Neural cell (in vitro differentiated cells): ENCODE measurements at regions not wholly inside any gene's neighbourhood (a gene's known extent, or its start where the extent isn't known, plus 50 kb on each side); places are given as distances from the start of the nearest gene placed in this dataset.

Experiments
- H2AFZ ChIP-seq: fragments of 200-600, 300-800 bp; sonication (generic), shearing (Covaris generic); 2 replicates; pipeline ENCODE4 v1.6.0; 2014; ENCODE audit warnings: low read depth, mild to moderate bottlenecking, antibody characterized with exemption, low read length, moderate library complexity
- H3F3A ChIP-seq: fragments of 200-600 bp; shearing (Covaris generic); 2 replicates; pipeline ENCODE4 v1.6.1; 2016; ENCODE audit warnings: mild to moderate bottlenecking, moderate library complexity, mixed read lengths, antibody characterized with exemption, low read length; ENCODE audit not compliant: insufficient read depth, poor library complexity, severe bottlenecking
- H3K27ac ChIP-seq: fragments of 200-600, 300-800 bp; sonication (generic), shearing (Covaris generic); 2 replicates; pipeline ENCODE4 v1.5.1; 2014; ENCODE audit warnings: mild to moderate bottlenecking, low read length, moderate library complexity
- H3K27me3 ChIP-seq: fragments of 300-800, 200-600 bp; sonication (generic), shearing (Covaris generic); 2 replicates; pipeline ENCODE4 v1.6.0; 2014; ENCODE audit warnings: mild to moderate bottlenecking, low read depth, low read length, moderate library complexity; ENCODE audit not compliant: insufficient read depth
- H3K36me3 ChIP-seq: fragments of 300-800, 200-600 bp; sonication (generic), shearing (Covaris generic); 2 replicates; pipeline ENCODE4 v1.5.1; 2014; ENCODE audit warnings: mild to moderate bottlenecking, antibody characterized with exemption, low read length, moderate library complexity; ENCODE audit not compliant: insufficient read depth
- H3K4me2 ChIP-seq: fragments of 300-800, 200-600 bp; sonication (generic), shearing (Covaris generic); 2 replicates; pipeline ENCODE4 v1.6.0; 2014; ENCODE audit warnings: mild to moderate bottlenecking, low read length
- H3K4me3 ChIP-seq: fragments of 300-800, 200-600 bp; sonication (generic), shearing (Covaris generic); 2 replicates; pipeline ENCODE4 v1.5.1; 2014; ENCODE audit warnings: mild to moderate bottlenecking, low read length, moderate library complexity
- H3K79me2 ChIP-seq: fragments of 200-600 bp; shearing (Covaris generic); replicated peaks from 2 replicates; pipeline ENCODE4 v1.6.0; 2014; ENCODE audit warnings: mild to moderate bottlenecking, low read length, moderate library complexity; ENCODE audit not compliant: insufficient read depth
- H3K9ac ChIP-seq: fragments of 300-800, 200-600 bp; sonication (generic), shearing (Covaris generic); 2 replicates; pipeline ENCODE4 v1.6.1; 2016; ENCODE audit warnings: mild to moderate bottlenecking, low read length, mixed read lengths
- H3K9me2 ChIP-seq: fragments of 200-600 bp; shearing (Covaris generic); 2 replicates; pipeline ENCODE4 v1.6.1; 2016; ENCODE audit warnings: mild to moderate bottlenecking, low read length, mixed read lengths; ENCODE audit not compliant: insufficient read depth
- H3K9me3 ChIP-seq: fragments of 200-600, 300-800 bp; sonication (generic), shearing (Covaris generic); 2 replicates; pipeline ENCODE4 v1.6.1; 2016; ENCODE audit warnings: mild to moderate bottlenecking, mixed run types, low read length, moderate library complexity, mixed read lengths
- H4K20me1 ChIP-seq: fragments of 200-600 bp; shearing (Covaris generic); 2 replicates; pipeline ENCODE4 v1.6.1; 2016; ENCODE audit warnings: mild to moderate bottlenecking, mixed run types; ENCODE audit not compliant: insufficient read depth
- CTCF ChIP-seq: fragments of 450-650 bp; IDR thresholded peaks from 2 replicates; pipeline ENCODE4 v1.5.1; 2014; ENCODE audit warnings: antibody characterized with exemption, mild to moderate bottlenecking, moderate library complexity; ENCODE audit not compliant: poor library complexity, severe bottlenecking
- EP300 ChIP-seq: fragments of 450-650 bp; conservative IDR thresholded peaks from 2 replicates; pipeline ENCODE4 v1.6.1; 2014; ENCODE audit warnings: antibody characterized with exemption, mild to moderate bottlenecking, moderate library complexity; ENCODE audit not compliant: poor library complexity, severe bottlenecking
- EZH2 ChIP-seq: fragments of 200-600, 300-800 bp; shearing (Covaris generic), sonication (generic); IDR thresholded peaks from 2 replicates; pipeline ENCODE4 v1.6.1; 2014; ENCODE audit warnings: antibody characterized with exemption, low read length, borderline replicate concordance, mild to moderate bottlenecking; ENCODE audit not compliant: insufficient read depth, poor library complexity, severe bottlenecking
- MXI1 ChIP-seq: fragments of 450-650 bp; conservative IDR thresholded peaks from 2 replicates; pipeline ENCODE4 v1.6.1; 2014; ENCODE audit warnings: antibody characterized with exemption, mild to moderate bottlenecking; ENCODE audit not compliant: poor library complexity, severe bottlenecking
- POLR2AphosphoS5 ChIP-seq: IDR thresholded peaks from 2 replicates; pipeline ENCODE4 v1.6.1; 2012
- RAD21 ChIP-seq: fragments of 450-650 bp; conservative IDR thresholded peaks from 2 replicates; pipeline ENCODE4 v1.6.1; 2014; ENCODE audit warnings: antibody characterized with exemption, mild to moderate bottlenecking, moderate library complexity
- REST ChIP-seq: IDR thresholded peaks from 2 replicates; pipeline ENCODE4 v1.6.1; 2012; ENCODE audit warnings: borderline replicate concordance
- SMC3 ChIP-seq: fragments of 450-650 bp; conservative IDR thresholded peaks from 2 replicates; pipeline ENCODE4 v1.6.1; 2014; ENCODE audit warnings: antibody characterized with exemption, mild to moderate bottlenecking, moderate library complexity; ENCODE audit not compliant: poor library complexity
- TAF1 ChIP-seq: IDR thresholded peaks from 2 replicates; pipeline ENCODE4 v1.6.1; 2012; ENCODE audit warnings: low read depth

GRCh38 chr6:113495521-113495920 lies 361.6 kb upstream of the MARCKS start:
- H3K27ac ChIP-seq = no peak overlapping the region
- no peak overlapping the region for H3K9ac ChIP-seq
- H4K20me1 ChIP-seq = no peaks in the 10 kb centered on the region
- H3K4me3 ChIP-seq = no peak overlapping the region
- H3K9me3 ChIP-seq = no peaks in the 10 kb centered on the region
- peak; percentile 41 for TF ChIP-seq POLR2AphosphoS5
- TF ChIP-seq MXI1 = no peak
- no peaks in the 10 kb centered on the region for H3K9me2 ChIP-seq
- H3K4me2 ChIP-seq = no peak overlapping the region
- no peaks in the 10 kb centered on the region for H3F3A ChIP-seq
- no peaks in the 10 kb centered on the region for H3K79me2 ChIP-seq
- H3K27me3 ChIP-seq = no peaks in the 10 kb centered on the region
- H2AFZ ChIP-seq = no peak overlapping the region
- H3K36me3 ChIP-seq = no peaks in the 10 kb centered on the region

DNA sequence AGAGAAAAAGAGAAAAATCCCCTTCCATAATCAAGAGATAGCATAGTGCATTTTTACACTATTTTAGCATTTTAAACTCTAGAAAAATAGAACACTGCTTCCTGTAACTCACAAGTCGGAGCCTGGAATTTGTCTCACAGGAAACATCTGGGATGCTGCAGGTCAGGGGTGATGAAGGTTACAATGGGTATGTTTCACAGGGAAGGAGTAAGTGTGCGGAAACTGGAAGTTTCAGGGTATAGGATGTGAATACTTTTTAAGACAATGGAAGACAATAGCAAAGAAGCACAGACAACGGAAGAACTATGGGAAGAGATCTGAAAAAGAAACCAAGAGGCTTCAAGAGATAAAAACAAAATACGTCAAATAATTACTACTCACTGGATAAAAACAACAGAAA lies 361.0 kb upstream of the MARCKS start:
- no peaks in the 10 kb centered on the region for H4K20me1 ChIP-seq
- no peaks in the 10 kb centered on the region for H3K79me2 ChIP-seq
- H3K9ac ChIP-seq = no peak overlapping the region
- no peak overlapping the region for H3K4me2 ChIP-seq
- no peak for TF ChIP-seq REST
- no peak for TF ChIP-seq EP300
- no peak for TF ChIP-seq MXI1
- TF ChIP-seq SMC3 = no peak
- TF ChIP-seq TAF1 = no peak
- no peak for TF ChIP-seq RAD21
- no peak for TF ChIP-seq POLR2AphosphoS5
- TF ChIP-seq EZH2 = no peak
- no peak for TF ChIP-seq CTCF
- no peak overlapping the region for H2AFZ ChIP-seq
- H3K9me3 ChIP-seq = no peaks in the 10 kb centered on the region
- no peak overlapping the region for H3K4me3 ChIP-seq
- no peaks in the 10 kb centered on the region for H3K36me3 ChIP-seq
- H3F3A ChIP-seq = no peaks in the 10 kb centered on the region
- H3K9me2 ChIP-seq = no peaks in the 10 kb centered on the region
- no peaks in the 10 kb centered on the region for H3K27me3 ChIP-seq
- no peak overlapping the region for H3K27ac ChIP-seq

DNA sequence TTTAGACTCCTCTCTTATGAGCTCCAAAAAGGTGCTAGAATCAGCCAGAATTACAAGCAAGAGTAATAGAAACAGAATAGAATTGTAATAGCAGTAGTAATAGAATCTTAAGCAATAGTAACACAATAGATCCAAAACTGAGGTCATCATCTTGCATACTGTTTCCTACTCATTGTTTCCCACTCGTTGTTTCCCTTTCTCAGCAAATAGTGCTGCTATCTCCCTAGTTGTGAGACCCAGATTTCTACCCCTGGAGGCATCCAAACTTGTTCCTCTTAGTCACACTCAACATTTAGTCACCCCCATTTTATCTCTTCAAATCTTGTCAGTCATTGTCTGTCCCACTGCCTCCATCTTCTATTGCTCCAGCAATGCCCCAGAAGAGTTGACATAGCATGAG lies 356.9 kb upstream of the MARCKS start:
- TF ChIP-seq TAF1 = no peak
- TF ChIP-seq EP300 = no peak
- no peak for TF ChIP-seq RAD21
- TF ChIP-seq REST = no peak
- no peak for TF ChIP-seq SMC3
- no peak for TF ChIP-seq MXI1
- TF ChIP-seq EZH2 = no peak
- TF ChIP-seq CTCF = no peak
- no peak for TF ChIP-seq POLR2AphosphoS5
- Histone ChIP-seq H3K9ac (no peak overlapping the region), H3K9me3 (no peaks in the 10 kb centered on the region), H3F3A (no peaks in the 10 kb centered on the region), H3K36me3 (no peaks in the 10 kb centered on the region), H4K20me1 (no peaks in the 10 kb centered on the region), H3K27ac (no peak overlapping the region), H3K27me3 (no peaks in the 10 kb centered on the region), H3K79me2 (no peaks in the 10 kb centered on the region), H3K4me2 (no peak overlapping the region), H2AFZ (no peak overlapping the region), H3K4me3 (no peak overlapping the region), H3K9me2 (no peaks in the 10 kb centered on the region)
